Trophoblast cell (in vitro differentiated cells and primary cell): ENCODE measurements at regions not wholly inside any gene's neighbourhood (a gene's known extent, or its start where the extent isn't known, plus 50 kb on each side); places are given as distances from the start of the nearest gene placed in this dataset.
A peak's percentile ranks its signal among the peaks of the same experiment; 100 is the strongest.

Experiments used
- DNase-seq, 2 donors: peaks; one replicate each; pipeline ENCODE4 v3.0.0-alpha.2; 2016
- H2AFZ ChIP-seq: 2 replicates; pipeline ENCODE4 v1.6.1; 2013; ENCODE audit warnings: low read length, moderate library complexity, mild to moderate bottlenecking; ENCODE audit not compliant: insufficient read depth, poor library complexity
- H2AK5ac ChIP-seq: 2 replicates; pipeline ENCODE4 v1.6.1; 2013; ENCODE audit warnings: mild to moderate bottlenecking, low read length
- H2BK120ac ChIP-seq: 2 replicates; pipeline ENCODE4 v1.6.1; 2013; ENCODE audit warnings: low read length, mild to moderate bottlenecking, moderate library complexity; ENCODE audit not compliant: insufficient read depth, poor library complexity
- H2BK12ac ChIP-seq: 2 replicates; pipeline ENCODE4 v1.6.1; 2013; ENCODE audit warnings: mild to moderate bottlenecking, low read length, moderate library complexity
- H2BK5ac ChIP-seq: 2 replicates; pipeline ENCODE4 v1.6.1; 2013; ENCODE audit warnings: low read length, low read depth, moderate library complexity, mild to moderate bottlenecking; ENCODE audit not compliant: poor library complexity
- H3K14ac ChIP-seq: 2 replicates; pipeline ENCODE4 v1.6.1; 2013; ENCODE audit warnings: mild to moderate bottlenecking, low read length
- H3K18ac ChIP-seq: 2 replicates; pipeline ENCODE4 v1.6.1; 2013; ENCODE audit warnings: mild to moderate bottlenecking, low read length
- H3K23ac ChIP-seq: 2 replicates; pipeline ENCODE4 v1.6.1; 2013; ENCODE audit warnings: low read length
- H3K27ac ChIP-seq: 2 replicates; pipeline ENCODE4 v1.5.1; 2013; ENCODE audit warnings: low read depth, mild to moderate bottlenecking, inconsistent platforms, low read length, moderate library complexity
- H3K27me3 ChIP-seq: 2 replicates; pipeline ENCODE4 v1.6.1; 2013; ENCODE audit warnings: inconsistent platforms, mild to moderate bottlenecking, low read length, moderate library complexity; ENCODE audit not compliant: insufficient read depth
- H3K36me3 ChIP-seq, 2 experiments: 1 replicate in 1 of 2; 2 replicates in 1 of 2; pipeline ENCODE4 v1.6.1; 2013; ENCODE audit warnings: low read length in 2 of 2, mild to moderate bottlenecking in 2 of 2, moderate library complexity in 1 of 2; ENCODE audit not compliant: insufficient read depth in 2 of 2, control insufficient read depth in 1 of 2
- H3K4ac ChIP-seq: 2 replicates; pipeline ENCODE4 v1.6.1; 2013; ENCODE audit warnings: low read depth, mild to moderate bottlenecking, low read length, moderate library complexity
- H3K4me1 ChIP-seq, 2 experiments: 1 replicate in 1 of 2; 2 replicates in 1 of 2; pipeline ENCODE4 v1.6.1; 2013; ENCODE audit warnings: low read length in 2 of 2, mild to moderate bottlenecking in 2 of 2, moderate library complexity in 1 of 2; ENCODE audit not compliant: insufficient read depth in 2 of 2, control insufficient read depth in 1 of 2
- H3K4me2 ChIP-seq: 2 replicates; pipeline ENCODE4 v1.6.1; 2013; ENCODE audit warnings: inconsistent platforms, mild to moderate bottlenecking, low read length, moderate library complexity
- H3K4me3 ChIP-seq: 2 replicates; pipeline ENCODE4 v1.5.1; 2013; ENCODE audit warnings: mild to moderate bottlenecking, low read depth, low read length, inconsistent platforms
- H3K79me1 ChIP-seq: one replicate; pipeline ENCODE4 v1.6.1; 2013; ENCODE audit warnings: low read length
- H3K79me2 ChIP-seq: 2 replicates; pipeline ENCODE4 v1.6.1; 2013; ENCODE audit warnings: low read length, mild to moderate bottlenecking; ENCODE audit not compliant: control insufficient read depth, insufficient read depth, poor library complexity
- H3K9ac ChIP-seq: 2 replicates; pipeline ENCODE4 v1.6.1; 2013; ENCODE audit warnings: mild to moderate bottlenecking, low read length
- H3K9me3 ChIP-seq: 2 replicates; pipeline ENCODE4 v1.6.1; 2013; ENCODE audit warnings: low read depth, mild to moderate bottlenecking, control low read depth, inconsistent platforms, low read length; ENCODE audit not compliant: insufficient read depth
- H4K12ac ChIP-seq: 2 replicates; pipeline ENCODE4 v1.6.1; 2013; ENCODE audit warnings: low read depth, mild to moderate bottlenecking, low read length, moderate library complexity
- H4K8ac ChIP-seq: 2 replicates; pipeline ENCODE4 v1.6.1; 2013; ENCODE audit warnings: low read depth, mild to moderate bottlenecking, low read length, moderate library complexity
- H4K91ac ChIP-seq: one replicate; pipeline ENCODE4 v1.6.1; 2013; ENCODE audit warnings: low read depth, mild to moderate bottlenecking, low read length, moderate library complexity
- whole genome bisulfite sequencing: extraction: QIAGEN DNeasy Blood & Tissue Kit; methylation state at CpG from one replicate; pipeline ENCODE4 v1.1.7; 2013; ENCODE audit warnings: missing lambda C conversion rate; ENCODE audit not compliant: insufficient read length, insufficient coverage; ENCODE audit errors: extremely low coverage; 5-methylcytosine and 5-hydroxymethylcytosine counted together

GRCh38 chr7:131873581-131873980, 317.2 kb upstream of the PODXL start:
- H2AFZ ChIP-seq: no peak overlapping the region
- H4K91ac ChIP-seq: no peak overlapping the region
- H3K4me3 ChIP-seq: no peak overlapping the region
- no peak overlapping the region for H2BK12ac ChIP-seq
- H2BK5ac ChIP-seq: no peak overlapping the region
- H3K79me1 ChIP-seq: no peaks in the 10 kb centered on the region
- no peak overlapping the region for H3K23ac ChIP-seq
- no peak overlapping the region for H3K4ac ChIP-seq
- no peak for DNase-seq
- H2BK120ac ChIP-seq: no peak overlapping the region
- H3K4me2 ChIP-seq: no peak overlapping the region
- H3K79me2 ChIP-seq: no peaks in the 10 kb centered on the region
- H3K18ac ChIP-seq: no peak overlapping the region
- WGBS: no CpG with 5 or more reads among the region's 6 CpGs
- no peaks in the 10 kb centered on the region for H3K36me3 ChIP-seq
- H2AK5ac ChIP-seq: no peak overlapping the region
- no peak overlapping the region for H3K9ac ChIP-seq
- no peak overlapping the region for H3K14ac ChIP-seq
- H3K27ac ChIP-seq: no peak overlapping the region
- H4K12ac ChIP-seq: no peak overlapping the region
- H3K4me1 ChIP-seq: no peaks in the 10 kb centered on the region
- H3K9me3 ChIP-seq: peaks cover 9% of the 10 kb centered on the region
- no peaks in the 10 kb centered on the region for H3K27me3 ChIP-seq
- H4K8ac ChIP-seq: no peak overlapping the region

- Histone ChIP-seq H3K79me2 (no peaks in the 10 kb centered on the region), H3K18ac (no peak overlapping the region), H2BK5ac (no peak overlapping the region), H4K12ac (no peak overlapping the region), H2AFZ (no peak overlapping the region), H3K4me2 (no peak overlapping the region), H3K14ac (no peak overlapping the region), H3K36me3 (no peaks in the 10 kb centered on the region), H3K79me1 (no peaks in the 10 kb centered on the region), H3K4me1 (no peaks in the 10 kb centered on the region), H3K27me3 (no peaks in the 10 kb centered on the region), H3K4me3 (no peak overlapping the region), H3K9me3 (peaks cover 3% of the 10 kb centered on the region), H2BK12ac (no peak overlapping the region), H3K9ac (no peak overlapping the region), H2AK5ac (no peak overlapping the region), H4K8ac (no peak overlapping the region), H3K4ac (no peak overlapping the region), H2BK120ac (no peak overlapping the region), H4K91ac (no peak overlapping the region), H3K23ac (no peak overlapping the region), H3K27ac (no peak overlapping the region)
- WGBS: no CpG with 5 or more reads among the region's 1 CpG
- no peak for DNase-seq
Measured at GRCh38 chr7:131869986-131870385, 313.6 kb upstream of the PODXL start.

GRCh38 chr7:131869169-131869844, 312.9 kb upstream of the PODXL start:
- no CpG with 5 or more reads among the region's 3 CpGs for WGBS
- no peak overlapping the region for H3K27ac ChIP-seq

GRCh38 chr7:131867461-131867860, 311.0 kb upstream of the PODXL start:
- Histone ChIP-seq H3K4me1 (no peaks in the 10 kb centered on the region), H2AFZ (no peak overlapping the region), H3K18ac (no peak overlapping the region), H3K14ac (no peak overlapping the region), H4K91ac (no peak overlapping the region), H2BK120ac (no peak overlapping the region), H2BK5ac (no peak overlapping the region), H3K27ac (no peak overlapping the region), H3K9me3 (peaks cover 3% of the 10 kb centered on the region), H3K9ac (no peak overlapping the region), H2AK5ac (no peak overlapping the region), H3K4ac (no peak overlapping the region), H4K8ac (no peak overlapping the region), H3K4me2 (no peak overlapping the region), H2BK12ac (no peak overlapping the region), H3K36me3 (no peaks in the 10 kb centered on the region), H3K79me2 (no peaks in the 10 kb centered on the region), H3K4me3 (no peak overlapping the region), H3K79me1 (no peaks in the 10 kb centered on the region), H4K12ac (no peak overlapping the region), H3K23ac (no peak overlapping the region), H3K27me3 (no peaks in the 10 kb centered on the region)
- no CpG with 5 or more reads among the region's 4 CpGs for WGBS
- no peak for DNase-seq

More at GRCh38 chr7:131869169-131869844, 312.9 kb upstream of the PODXL start:
- H3K4me3 ChIP-seq: peak overlapping the region; percentile 9
- DNase-seq: no peak
- H2BK120ac ChIP-seq: no peak overlapping the region
- no peak overlapping the region for H4K12ac ChIP-seq
- H3K79me1 ChIP-seq: no peaks in the 10 kb centered on the region
- no peaks in the 10 kb centered on the region for H3K36me3 ChIP-seq
- H4K91ac ChIP-seq: no peak overlapping the region
- H4K8ac ChIP-seq: no peak overlapping the region
- no peak overlapping the region for H2AK5ac ChIP-seq
- H2BK5ac ChIP-seq: no peak overlapping the region
- no peak overlapping the region for H3K4ac ChIP-seq
- H2AFZ ChIP-seq: no peak overlapping the region
- H3K4me1 ChIP-seq: no peaks in the 10 kb centered on the region
- peaks cover 3% of the 10 kb centered on the region for H3K9me3 ChIP-seq
- H3K9ac ChIP-seq: no peak overlapping the region
- no peaks in the 10 kb centered on the region for H3K79me2 ChIP-seq
- H3K14ac ChIP-seq: no peak overlapping the region
- H3K27me3 ChIP-seq: no peaks in the 10 kb centered on the region
- H3K23ac ChIP-seq: no peak overlapping the region
- H3K4me2 ChIP-seq: no peak overlapping the region
- no peak overlapping the region for H3K18ac ChIP-seq
- H2BK12ac ChIP-seq: no peak overlapping the region
